IMR-90 (cell line): ENCODE measurements at regions not wholly inside any gene's neighbourhood (a gene's known extent, or its start where the extent isn't known, plus 50 kb on each side); places are given as distances from the start of the nearest gene placed in this dataset.

Experiments used
- ATAC-seq: fragments of 200-7000 bp; cut with Tn5 transposase; 2 replicates; pipeline ENCODE4 v1.9.1; 2020; ENCODE audit warnings: low read depth, mild to moderate bottlenecking, moderate library complexity
- BruUV-seq: library from RNA; stranded (reverse); fragments of 400-500 nt; replicated peaks from 2 replicates; lab custom pipeline; 2021; lab: Mats Ljungman, UMichigan
- CTCF ChIA-PET: fragments of 300-600 bp; formaldehyde crosslinking; extraction: SDS; loops from one replicate; lab custom pipeline; 2021; ENCODE audit warnings: antibody characterized with exemption; lab: Yijun Ruan, JAX
- POLR2A ChIA-PET: fragments of 300-600 bp; sonication (Branson Sonifier 250); formaldehyde crosslinking; loops from one replicate; lab custom pipeline; 2022; ENCODE audit warnings: antibody characterized with exemption; ENCODE audit not compliant: unreplicated experiment; lab: Charles Lee
- DNase-seq: peaks from one replicate; pipeline ENCODE4 v3.0.0; 2013
- H2AFZ ChIP-seq: replicated peaks from 2 replicates; pipeline ENCODE3; 2013; ENCODE audit warnings: low read length, mild to moderate bottlenecking; ENCODE audit not compliant: poor library complexity
- H2AK5ac ChIP-seq: 2 replicates; pipeline ENCODE4 v1.6.1; 2013; ENCODE audit warnings: low read depth, low read length, inconsistent platforms
- H2AK9ac ChIP-seq: replicated peaks from 2 replicates; pipeline ENCODE3; 2013; ENCODE audit warnings: mild to moderate bottlenecking, low read depth, low read length, moderate library complexity; ENCODE audit not compliant: poor library complexity
- H2BK120ac ChIP-seq: 2 replicates; pipeline ENCODE4 v1.6.1; 2013; ENCODE audit warnings: low read depth, low read length, inconsistent platforms
- H2BK15ac ChIP-seq: 3 replicates; pipeline ENCODE4 v1.6.1; 2013; ENCODE audit warnings: low read depth, low read length, inconsistent platforms
- H2BK20ac ChIP-seq: 2 replicates; pipeline ENCODE4 v1.6.1; 2013; ENCODE audit warnings: low read depth, mild to moderate bottlenecking, inconsistent platforms, low read length, moderate library complexity
- H2BK5ac ChIP-seq: 2 replicates; pipeline ENCODE4 v1.6.1; 2013; ENCODE audit warnings: mild to moderate bottlenecking, low read depth, low read length, inconsistent platforms; ENCODE audit not compliant: poor library complexity, severe bottlenecking
- H3K14ac ChIP-seq: replicated peaks from 2 replicates; pipeline ENCODE4 v1.6.1; 2013; ENCODE audit warnings: low read depth, low read length, inconsistent platforms
- H3K18ac ChIP-seq: 2 replicates; pipeline ENCODE4 v1.6.1; 2013; ENCODE audit warnings: low read depth, low read length, control low read depth
- H3K23ac ChIP-seq: 2 replicates; pipeline ENCODE4 v1.6.1; 2013; ENCODE audit warnings: low read depth, low read length, inconsistent platforms
- H3K27ac ChIP-seq: 2 replicates; pipeline ENCODE4 v1.5.1; 2013; ENCODE audit warnings: mild to moderate bottlenecking, control low read depth, low read length; ENCODE audit not compliant: insufficient read depth
- H3K27me3 ChIP-seq: 2 replicates; pipeline ENCODE4 v1.6.1; 2013; ENCODE audit warnings: low read length; ENCODE audit not compliant: control insufficient read depth, insufficient read depth
- H3K36me3 ChIP-seq: 2 replicates; pipeline ENCODE4 v1.6.1; 2013; ENCODE audit warnings: low read length, mixed read lengths; ENCODE audit not compliant: control insufficient read depth, insufficient read depth
- H3K4ac ChIP-seq: 2 replicates; pipeline ENCODE4 v1.6.1; 2013; ENCODE audit warnings: low read depth, low read length, inconsistent platforms
- H3K4me1 ChIP-seq: 2 replicates; pipeline ENCODE4 v1.6.1; 2013; ENCODE audit warnings: low read length, mixed read lengths; ENCODE audit not compliant: control insufficient read depth, insufficient read depth
- H3K4me2 ChIP-seq: 2 replicates; pipeline ENCODE4 v1.6.1; 2013; ENCODE audit warnings: low read depth, mild to moderate bottlenecking, control low read depth, low read length, moderate library complexity
- H3K4me3 ChIP-seq: 2 replicates; pipeline ENCODE4 v1.5.1; 2013; ENCODE audit warnings: low read depth, mild to moderate bottlenecking, control low read depth, low read length, moderate library complexity; ENCODE audit not compliant: insufficient read depth
- H3K56ac ChIP-seq: 2 replicates; pipeline ENCODE4 v1.6.1; 2013; ENCODE audit warnings: low read length, inconsistent platforms; ENCODE audit not compliant: insufficient read depth; ENCODE audit errors: extremely low read depth
- H3K79me1 ChIP-seq, 2 experiments: 2 replicates each; pipeline ENCODE4 v1.6.1; 2013; ENCODE audit warnings: low read length in 2 of 2, inconsistent platforms in 1 of 2, low read depth in 1 of 2
- H3K9ac ChIP-seq: 2 replicates; pipeline ENCODE4 v1.6.1; 2013; ENCODE audit warnings: low read depth, low read length, control low read depth
- H3K9me1 ChIP-seq: 2 replicates; pipeline ENCODE4 v1.6.1; 2013; ENCODE audit warnings: low read length, inconsistent platforms; ENCODE audit not compliant: insufficient read depth
- H3K9me3 ChIP-seq: 2 replicates; pipeline ENCODE4 v1.6.1; 2013; ENCODE audit warnings: low read length; ENCODE audit not compliant: control insufficient read depth, insufficient read depth
- H4K20me1 ChIP-seq: 2 replicates; pipeline ENCODE4 v1.6.1; 2013; ENCODE audit warnings: low read length, inconsistent platforms; ENCODE audit not compliant: insufficient read depth
- H4K5ac ChIP-seq: 2 replicates; pipeline ENCODE4 v1.6.1; 2013; ENCODE audit warnings: mild to moderate bottlenecking, low read depth, low read length, control low read depth
- H4K8ac ChIP-seq, 2 experiments: 2 replicates each; pipeline ENCODE4 v1.6.1; 2013; ENCODE audit warnings: low read depth in 2 of 2, low read length in 2 of 2, control low read depth in 1 of 2, inconsistent platforms in 1 of 2
- H4K91ac ChIP-seq: 2 replicates; pipeline ENCODE4 v1.6.1; 2013; ENCODE audit warnings: low read depth, low read length, inconsistent platforms; ENCODE audit not compliant: insufficient read depth
- BHLHE40 ChIP-seq: fragments of 150-350 bp; IDR thresholded peaks from 2 replicates; pipeline ENCODE4 v1.6.1; 2016; ENCODE audit warnings: mild to moderate bottlenecking, low read depth, low read length
- CEBPB ChIP-seq: IDR thresholded peaks from 2 replicates; pipeline ENCODE4 v1.6.1; 2012; ENCODE audit warnings: low read depth, low read length, improper control_type of control experiment
- CHD1 ChIP-seq: IDR thresholded peaks from 2 replicates; pipeline ENCODE4 v1.6.1; 2012; ENCODE audit warnings: low read depth, low read length, improper control_type of control experiment
- FOS ChIP-seq: fragments of 150-350 bp; IDR thresholded peaks from 2 replicates; pipeline ENCODE4 v1.6.1; 2016; ENCODE audit warnings: low read depth, low read length
- MAFK ChIP-seq: IDR thresholded peaks from 2 replicates; pipeline ENCODE4 v1.6.1; 2012; ENCODE audit warnings: low read depth, low read length, improper control_type of control experiment
- WGBS, 2 experiments: methylation state at CpG; one replicate each; pipeline versions ENCODE4 v1.1.5 to v1.1.7; 2013; ENCODE audit warnings: missing lambda C conversion rate in 2 of 2; ENCODE audit not compliant: insufficient read length in 1 of 2; ENCODE audit errors: extremely low coverage in 2 of 2; 5-methylcytosine and 5-hydroxymethylcytosine counted together
- dilution Hi-C: fragments of 300-500 bp; cut with HindIII; formaldehyde crosslinking; loops from one replicate; pipeline ENCODE4 v1.14.3; 2018; ENCODE audit warnings: low sequenced_read_pairs; ENCODE audit not compliant: unreplicated experiment
- in situ Hi-C: fragments of 300-500 bp; cut with MboI; formaldehyde crosslinking; loops from 3 replicates; pipeline ENCODE4 v1.14.3; 2019; ENCODE audit warnings: low sequenced_read_pairs, inconsistent platforms, mixed read lengths
- intact Hi-C: fragments of 100-400 bp; cut with micrococcal nuclease; formaldehyde crosslinking; loops from 2 replicates; pipeline ENCODE4 v1.10.0; 2022
- TF ChIP-seq, protein P1 (sequence below): conservative IDR thresholded peaks from 2 replicates; pipeline ENCODE4 v1.5.1; 2012; ENCODE audit warnings: mild to moderate bottlenecking, low read depth, low read length, improper control_type of control experiment

DNA sequence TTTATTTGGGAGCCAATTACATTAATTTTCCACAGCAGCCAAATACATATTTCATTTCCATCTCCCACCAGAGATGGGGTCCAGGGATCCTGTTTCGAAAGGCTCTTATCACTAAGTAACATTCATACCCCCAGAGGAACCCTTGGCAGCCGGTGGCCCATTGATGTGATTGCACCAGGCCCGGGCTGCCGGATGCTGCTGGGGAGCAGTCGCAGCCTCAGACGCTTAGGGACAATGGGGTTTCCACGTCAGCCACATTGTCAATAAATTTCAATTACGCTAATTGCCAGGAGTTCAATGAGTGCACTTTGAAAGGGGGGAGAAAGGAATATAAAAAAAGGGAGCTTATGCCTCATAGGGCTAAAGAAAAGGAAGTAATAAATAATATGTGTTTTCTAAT, 478.8 kb upstream of the ADAMTS16 start:
- no peak overlapping the region for H3K27ac ChIP-seq
- no peak overlapping the region for H3K18ac ChIP-seq
- no peak overlapping the region for H3K4me2 ChIP-seq
- intact Hi-C loops (no loop called here), dilution Hi-C loops (no loop called here), in situ Hi-C loops (no loop called here)
- no peak overlapping the region for H3K23ac ChIP-seq
- ATAC-seq: no peak
- H3K4ac ChIP-seq: no peak overlapping the region
- no peak overlapping the region for H3K9ac ChIP-seq
- ChIA-PET CTCF (no interaction called here), POLR2A (no interaction called here)
- H2BK15ac ChIP-seq: no peak overlapping the region
- no peak for DNase-seq
- peaks cover 16% of the 10 kb centered on the region for H3K9me3 ChIP-seq
- H2BK120ac ChIP-seq: no peak overlapping the region
- H4K8ac ChIP-seq: no peak overlapping the region
- no peaks in the 10 kb centered on the region for H3K36me3 ChIP-seq
- BruUV-seq: no TSS peak
- WGBS, 2 experiments: no CpG with 5 or more reads among the region's 8 CpGs
- no peaks in the 10 kb centered on the region for H3K27me3 ChIP-seq
- H4K5ac ChIP-seq: no peak overlapping the region
- no peaks in the 10 kb centered on the region for H4K20me1 ChIP-seq
- H2BK20ac ChIP-seq: no peak overlapping the region
- no peak overlapping the region for H2AFZ ChIP-seq
- no peak overlapping the region for H3K4me3 ChIP-seq
- no peak overlapping the region for H2AK5ac ChIP-seq
- TF ChIP-seq FOS: no peak
- no peak for TF ChIP-seq MAFK
- TF ChIP-seq, protein P1, sequence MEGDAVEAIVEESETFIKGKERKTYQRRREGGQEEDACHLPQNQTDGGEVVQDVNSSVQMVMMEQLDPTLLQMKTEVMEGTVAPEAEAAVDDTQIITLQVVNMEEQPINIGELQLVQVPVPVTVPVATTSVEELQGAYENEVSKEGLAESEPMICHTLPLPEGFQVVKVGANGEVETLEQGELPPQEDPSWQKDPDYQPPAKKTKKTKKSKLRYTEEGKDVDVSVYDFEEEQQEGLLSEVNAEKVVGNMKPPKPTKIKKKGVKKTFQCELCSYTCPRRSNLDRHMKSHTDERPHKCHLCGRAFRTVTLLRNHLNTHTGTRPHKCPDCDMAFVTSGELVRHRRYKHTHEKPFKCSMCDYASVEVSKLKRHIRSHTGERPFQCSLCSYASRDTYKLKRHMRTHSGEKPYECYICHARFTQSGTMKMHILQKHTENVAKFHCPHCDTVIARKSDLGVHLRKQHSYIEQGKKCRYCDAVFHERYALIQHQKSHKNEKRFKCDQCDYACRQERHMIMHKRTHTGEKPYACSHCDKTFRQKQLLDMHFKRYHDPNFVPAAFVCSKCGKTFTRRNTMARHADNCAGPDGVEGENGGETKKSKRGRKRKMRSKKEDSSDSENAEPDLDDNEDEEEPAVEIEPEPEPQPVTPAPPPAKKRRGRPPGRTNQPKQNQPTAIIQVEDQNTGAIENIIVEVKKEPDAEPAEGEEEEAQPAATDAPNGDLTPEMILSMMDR: no peak
- no peak for TF ChIP-seq CEBPB
- TF ChIP-seq CHD1: no peak
- TF ChIP-seq BHLHE40: no peak
- H3K14ac ChIP-seq: no peak overlapping the region
- H3K9me1 ChIP-seq: no peaks in the 10 kb centered on the region
- H3K4me1 ChIP-seq: no peaks in the 10 kb centered on the region
- H2BK5ac ChIP-seq: no peak overlapping the region
- no peak overlapping the region for H3K56ac ChIP-seq
- H4K91ac ChIP-seq: no peak overlapping the region
- no peaks in the 10 kb centered on the region for H3K79me1 ChIP-seq
- H2AK9ac ChIP-seq: no peak overlapping the region
